Mesendoderm (in vitro differentiated cells): ENCODE measurements at regions not wholly inside any gene's neighbourhood (a gene's known extent, or its start where the extent isn't known, plus 50 kb on each side); places are given as distances from the start of the nearest gene placed in this dataset.

Experiments used
- DNase-seq: peaks from one replicate; pipeline ENCODE4 v3.0.0; 2013
- H2AK5ac ChIP-seq: 2 replicates; pipeline ENCODE4 v1.6.1; 2013; ENCODE audit warnings: low read length, inconsistent platforms
- H2BK120ac ChIP-seq: 2 replicates; pipeline ENCODE4 v1.6.1; 2013; ENCODE audit warnings: low read depth, mild to moderate bottlenecking, low read length, moderate library complexity, mixed read lengths
- H2BK15ac ChIP-seq: replicated peaks from 2 replicates; pipeline ENCODE4 v1.6.1; 2013; ENCODE audit warnings: low read depth, mild to moderate bottlenecking, moderate library complexity
- H2BK5ac ChIP-seq: 2 replicates; pipeline ENCODE4 v1.6.1; 2013; ENCODE audit warnings: low read length, inconsistent platforms
- H3K18ac ChIP-seq: 2 replicates; pipeline ENCODE4 v1.6.1; 2013; ENCODE audit warnings: mild to moderate bottlenecking, low read length, mixed read lengths
- H3K23ac ChIP-seq: one replicate; pipeline ENCODE4 v1.6.1; 2013; ENCODE audit warnings: low read length
- H3K27ac ChIP-seq: 2 replicates; pipeline ENCODE4 v1.5.1; 2013; ENCODE audit warnings: low read depth, mild to moderate bottlenecking, inconsistent platforms, low read length, moderate library complexity
- H3K27me3 ChIP-seq: 2 replicates; pipeline ENCODE4 v1.6.1; 2013; ENCODE audit warnings: low read length, control low read depth, mild to moderate bottlenecking, inconsistent platforms; ENCODE audit not compliant: insufficient read depth, poor library complexity
- H3K36me3 ChIP-seq: 2 replicates; pipeline ENCODE4 v1.6.1; 2013; ENCODE audit warnings: low read length, inconsistent platforms; ENCODE audit not compliant: control insufficient read depth, insufficient read depth
- H3K4ac ChIP-seq: one replicate; pipeline ENCODE4 v1.6.1; 2013; ENCODE audit warnings: low read depth, mild to moderate bottlenecking, low read length, moderate library complexity
- H3K4me1 ChIP-seq: 2 replicates; pipeline ENCODE4 v1.6.1; 2013; ENCODE audit warnings: low read depth, low read length, inconsistent platforms; ENCODE audit not compliant: control insufficient read depth
- H3K4me2 ChIP-seq: 2 replicates; pipeline ENCODE4 v1.6.1; 2013; ENCODE audit warnings: low read length
- H3K4me3 ChIP-seq: 2 replicates; pipeline ENCODE4 v1.5.1; 2013; ENCODE audit warnings: mild to moderate bottlenecking, low read length
- H3K56ac ChIP-seq: one replicate; pipeline ENCODE4 v1.6.1; 2013; ENCODE audit warnings: low read length
- H3K79me1 ChIP-seq: 2 replicates; pipeline ENCODE4 v1.6.1; 2013; ENCODE audit warnings: low read length, inconsistent platforms
- H3K79me2 ChIP-seq: 2 replicates; pipeline ENCODE4 v1.6.1; 2013; ENCODE audit warnings: mild to moderate bottlenecking, low read length; ENCODE audit not compliant: control insufficient read depth, insufficient read depth
- H3K9ac ChIP-seq: 2 replicates; pipeline ENCODE4 v1.6.1; 2013; ENCODE audit warnings: low read length, inconsistent platforms
- H4K5ac ChIP-seq: one replicate; pipeline ENCODE4 v1.6.1; 2013; ENCODE audit warnings: low read length
- H4K8ac ChIP-seq: one replicate; pipeline ENCODE4 v1.6.1; 2013; ENCODE audit warnings: low read depth, mild to moderate bottlenecking, control low read depth, low read length, moderate library complexity
- WGBS: extraction: QIAGEN DNeasy Blood & Tissue Kit; methylation state at CpG from one replicate; pipeline ENCODE4 v1.1.7; 2013; ENCODE audit warnings: low lambda C conversion rate, missing lambda C conversion rate; ENCODE audit not compliant: insufficient coverage; ENCODE audit errors: extremely low coverage; 5-methylcytosine and 5-hydroxymethylcytosine counted together

DNA sequence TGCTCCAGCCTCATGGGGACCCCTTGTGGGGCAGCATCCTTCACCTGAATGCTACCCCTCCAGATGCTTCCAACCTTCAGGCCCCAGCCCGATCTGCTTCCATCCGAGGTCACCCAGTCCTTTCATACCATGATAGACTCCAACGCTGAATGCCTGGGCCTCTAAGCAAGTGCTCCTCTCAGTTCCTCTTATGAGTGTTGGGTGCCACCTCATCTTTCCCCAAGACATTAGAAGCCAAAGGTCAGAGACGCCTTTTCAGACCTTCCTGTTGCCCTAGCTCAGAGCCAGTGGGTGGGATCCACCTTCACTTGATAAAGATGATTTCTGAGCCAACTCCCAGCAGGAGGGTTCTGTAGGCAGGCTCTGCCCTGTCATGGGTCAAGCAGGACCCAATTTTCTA is 174.5 kb upstream of the MGAT5 start:
- H2BK120ac ChIP-seq: no peak overlapping the region
- no peak overlapping the region for H3K18ac ChIP-seq
- H3K27me3 ChIP-seq: no peaks in the 10 kb centered on the region
- H3K4me1 ChIP-seq: peaks cover 9% of the 10 kb centered on the region
- no CpG with 5 or more reads among the region's 4 CpGs for WGBS
- DNase-seq: no peak
- no peak overlapping the region for H3K27ac ChIP-seq
- H3K79me2 ChIP-seq: no peaks in the 10 kb centered on the region
- H3K36me3 ChIP-seq: no peaks in the 10 kb centered on the region
- no peak overlapping the region for H2BK5ac ChIP-seq
- H4K5ac ChIP-seq: no peak overlapping the region
- no peak overlapping the region for H3K9ac ChIP-seq
- H3K4me2 ChIP-seq: no peak overlapping the region
- no peaks in the 10 kb centered on the region for H3K79me1 ChIP-seq
- no peak overlapping the region for H2BK15ac ChIP-seq
- H3K4me3 ChIP-seq: no peak overlapping the region
- H3K23ac ChIP-seq: no peak overlapping the region
- H4K8ac ChIP-seq: no peak overlapping the region
- H3K4ac ChIP-seq: no peak overlapping the region
- H2AK5ac ChIP-seq: no peak overlapping the region
- H3K56ac ChIP-seq: no peak overlapping the region

DNA sequence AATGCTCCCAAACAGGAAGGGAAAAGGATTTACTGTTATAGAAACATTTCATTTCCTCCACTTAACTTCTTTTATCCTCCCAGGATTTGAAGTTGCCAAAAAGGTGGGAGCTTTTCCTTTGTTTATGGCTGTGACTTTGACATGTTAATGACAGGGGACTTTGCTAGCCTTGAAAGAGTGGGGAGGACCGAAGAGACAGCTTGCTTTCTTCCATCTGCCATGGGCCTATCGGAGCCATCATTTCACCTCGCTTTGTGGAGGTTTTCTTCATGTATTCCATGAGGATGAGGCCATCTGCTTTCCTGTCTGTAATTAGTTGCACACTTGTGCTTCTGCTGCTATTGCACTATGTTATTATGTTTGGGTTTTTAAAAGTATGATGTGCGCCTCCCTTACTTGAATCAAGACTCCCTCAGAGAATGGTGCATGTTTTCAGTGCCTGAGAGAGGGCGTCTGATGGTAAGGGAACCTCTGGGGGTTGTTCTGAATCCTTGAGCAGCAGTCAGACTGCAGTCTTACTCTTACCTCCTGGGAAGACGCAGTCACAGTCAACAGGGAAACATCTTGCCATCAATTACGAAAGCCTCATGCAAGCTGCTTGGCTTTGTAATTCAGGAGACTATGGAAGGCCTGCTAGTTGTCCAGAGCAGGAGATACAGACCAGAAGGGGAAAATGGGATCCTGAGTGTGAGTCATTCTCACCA is 173.3 kb upstream of the MGAT5 start:
- H3K4me1 ChIP-seq: peaks cover 9% of the 10 kb centered on the region
- no peak overlapping the region for H3K4ac ChIP-seq
- DNase-seq: no peak
- no peak overlapping the region for H4K8ac ChIP-seq
- peak overlapping the region; percentile 39 for H3K23ac ChIP-seq
- H2BK120ac ChIP-seq: no peak overlapping the region
- no peak overlapping the region for H3K4me3 ChIP-seq
- no peak overlapping the region for H3K56ac ChIP-seq
- no peaks in the 10 kb centered on the region for H3K36me3 ChIP-seq
- no peak overlapping the region for H3K18ac ChIP-seq
- no peak overlapping the region for H4K5ac ChIP-seq
- no peaks in the 10 kb centered on the region for H3K27me3 ChIP-seq
- H2AK5ac ChIP-seq: no peak overlapping the region
- H3K4me2 ChIP-seq: no peak overlapping the region
- H3K79me1 ChIP-seq: no peaks in the 10 kb centered on the region
- no peak overlapping the region for H3K9ac ChIP-seq
- H3K27ac ChIP-seq: no peak overlapping the region
- no CpG with 5 or more reads among the region's 7 CpGs for WGBS
- no peaks in the 10 kb centered on the region for H3K79me2 ChIP-seq
- no peak overlapping the region for H2BK5ac ChIP-seq
- H2BK15ac ChIP-seq: no peak overlapping the region

DNA sequence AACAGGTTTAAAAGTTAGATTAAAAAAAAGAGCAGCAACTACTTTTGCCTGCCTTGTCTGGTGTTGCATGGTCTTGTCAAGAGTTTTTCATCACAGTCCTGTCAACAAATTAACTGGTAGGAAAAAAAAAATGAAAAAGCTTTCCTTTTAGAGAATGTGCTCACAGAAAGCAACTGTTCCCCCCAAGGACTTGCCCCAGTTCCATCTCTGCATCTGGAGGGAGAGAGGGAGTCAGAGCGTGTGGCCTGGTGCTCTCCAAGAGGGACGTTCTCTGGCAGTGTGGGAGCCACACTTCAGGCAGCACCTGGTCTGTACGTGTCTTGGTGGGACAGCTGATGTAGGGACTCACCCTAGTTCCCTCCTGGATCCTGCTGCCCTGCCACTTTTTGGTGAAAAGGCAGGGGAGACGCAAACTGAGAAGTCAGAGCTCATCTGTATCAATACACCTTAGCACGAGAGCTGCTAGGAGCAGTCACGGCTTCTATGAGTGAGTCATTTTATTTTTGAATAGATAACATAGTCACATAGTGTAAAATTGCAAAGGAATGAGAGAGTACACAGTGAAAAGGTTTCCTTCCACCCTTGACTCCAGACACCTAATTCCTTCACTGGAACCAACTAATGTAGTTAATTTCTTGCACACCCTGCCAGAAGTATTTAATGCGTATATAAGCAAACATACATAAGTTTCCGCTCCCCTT is 172.5 kb upstream of the MGAT5 start:
- WGBS: no CpG with 5 or more reads among the region's 8 CpGs
- no peak for DNase-seq
- Histone ChIP-seq H3K27ac (no peak overlapping the region), H3K79me2 (no peaks in the 10 kb centered on the region), H3K27me3 (no peaks in the 10 kb centered on the region), H3K4me1 (peaks cover 9% of the 10 kb centered on the region), H2AK5ac (no peak overlapping the region), H3K4me2 (no peak overlapping the region), H3K4me3 (no peak overlapping the region), H4K5ac (no peak overlapping the region), H3K4ac (no peak overlapping the region), H2BK15ac (no peak overlapping the region), H3K36me3 (no peaks in the 10 kb centered on the region), H3K79me1 (no peaks in the 10 kb centered on the region), H3K56ac (no peak overlapping the region), H3K18ac (no peak overlapping the region), H4K8ac (no peak overlapping the region), H2BK120ac (no peak overlapping the region), H2BK5ac (no peak overlapping the region), H3K9ac (no peak overlapping the region), H3K23ac (no peak overlapping the region)

DNA sequence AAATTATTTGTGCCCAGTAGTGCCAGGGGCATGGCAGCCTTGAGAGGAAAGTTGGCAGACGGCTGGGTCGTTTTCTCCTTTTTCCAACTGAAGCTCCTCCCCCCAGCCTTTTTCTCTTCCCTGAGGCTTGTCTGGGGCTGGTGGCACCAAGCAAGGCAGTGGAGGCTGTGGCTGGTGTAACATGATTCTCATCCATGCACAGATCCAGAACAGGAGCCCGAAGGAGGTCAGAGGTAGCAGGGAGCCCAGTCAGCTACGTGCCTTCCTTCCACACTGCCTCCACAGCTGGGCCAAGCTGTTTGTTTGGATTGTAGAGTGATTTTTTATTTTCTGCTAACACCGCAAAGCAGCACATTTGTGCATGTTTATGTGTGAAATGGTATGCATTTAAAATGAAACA is 170.3 kb upstream of the MGAT5 start:
- H2BK120ac ChIP-seq: no peak overlapping the region
- no peak overlapping the region for H3K27ac ChIP-seq
- no peak overlapping the region for H2BK5ac ChIP-seq
- H3K4ac ChIP-seq: no peak overlapping the region
- no peaks in the 10 kb centered on the region for H3K79me1 ChIP-seq
- no peak overlapping the region for H2AK5ac ChIP-seq
- no peak overlapping the region for H3K4me3 ChIP-seq
- no peak overlapping the region for H2BK15ac ChIP-seq
- H4K8ac ChIP-seq: no peak overlapping the region
- H3K56ac ChIP-seq: no peak overlapping the region
- H3K18ac ChIP-seq: no peak overlapping the region
- peaks cover 17% of the 10 kb centered on the region for H3K4me1 ChIP-seq
- no peaks in the 10 kb centered on the region for H3K79me2 ChIP-seq
- no peak overlapping the region for H3K4me2 ChIP-seq
- H3K23ac ChIP-seq: no peak overlapping the region
- H3K9ac ChIP-seq: no peak overlapping the region
- H4K5ac ChIP-seq: no peak overlapping the region
- WGBS: no CpG with 5 or more reads among the region's 5 CpGs
- DNase-seq: no peak
- no peaks in the 10 kb centered on the region for H3K36me3 ChIP-seq
- H3K27me3 ChIP-seq: no peaks in the 10 kb centered on the region

DNA sequence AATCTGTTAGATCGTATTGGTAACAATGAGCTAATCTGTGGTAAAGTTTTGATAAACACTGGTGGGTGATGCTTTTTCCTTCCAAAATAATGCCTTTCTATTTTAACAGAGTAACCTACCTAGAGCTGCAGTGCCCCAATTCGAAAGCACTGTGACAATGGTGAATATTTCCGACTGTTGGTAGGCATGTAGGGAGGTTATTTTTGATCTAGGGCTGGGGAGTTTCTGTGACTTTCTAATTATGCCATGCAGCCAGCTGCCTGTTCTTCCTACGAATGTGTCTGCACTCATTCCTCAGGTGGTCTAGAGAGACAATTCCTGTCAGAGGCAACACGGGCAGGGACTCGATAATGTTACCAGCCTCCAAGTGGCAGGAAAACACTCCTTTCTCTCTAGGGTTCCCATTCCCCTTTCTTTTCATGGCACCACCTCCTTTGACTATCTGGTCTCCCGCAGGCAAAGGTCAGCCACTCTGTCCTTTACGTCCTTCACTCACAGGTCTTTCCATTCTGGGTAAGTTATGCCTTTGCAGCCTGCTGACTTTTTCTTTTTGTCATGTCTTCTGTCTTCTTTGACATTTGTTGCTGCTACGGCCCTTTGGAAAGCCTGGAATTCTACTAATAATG is 167.2 kb upstream of the MGAT5 start:
- H3K36me3 ChIP-seq: no peaks in the 10 kb centered on the region
- peaks cover 9% of the 10 kb centered on the region for H3K4me1 ChIP-seq
- no CpG with 5 or more reads among the region's 9 CpGs for WGBS
- no peak overlapping the region for H4K8ac ChIP-seq
- H3K23ac ChIP-seq: no peak overlapping the region
- peak overlapping the region; percentile 37 for H2BK120ac ChIP-seq
- H2BK15ac ChIP-seq: no peak overlapping the region
- no peak overlapping the region for H3K18ac ChIP-seq
- no peak overlapping the region for H3K4me3 ChIP-seq
- H3K79me1 ChIP-seq: no peaks in the 10 kb centered on the region
- peak overlapping the region; percentile 63 for H3K27ac ChIP-seq
- no peak overlapping the region for H2AK5ac ChIP-seq
- H2BK5ac ChIP-seq: peak overlapping the region; percentile 13
- peak; percentile 76 for DNase-seq
- H3K27me3 ChIP-seq: no peaks in the 10 kb centered on the region
- no peaks in the 10 kb centered on the region for H3K79me2 ChIP-seq
- H3K9ac ChIP-seq: peak overlapping the region; percentile 6
- H4K5ac ChIP-seq: no peak overlapping the region
- H3K4me2 ChIP-seq: no peak overlapping the region
- H3K4ac ChIP-seq: no peak overlapping the region
- H3K56ac ChIP-seq: peak overlapping the region; percentile 40
